A673 (cell line): ENCODE measurements at regions not wholly inside any gene's neighbourhood (a gene's known extent, or its start where the extent isn't known, plus 50 kb on each side); places are given as distances from the start of the nearest gene placed in this dataset.

Experiments used
- BruUV-seq: library from RNA; stranded (reverse); fragments of 400-500 nt; replicated peaks from 2 replicates; lab custom pipeline; 2021; lab: Mats Ljungman, UMichigan
- CTCF ChIA-PET: fragments of 300-600 bp; sonication (Branson Sonifier 250); formaldehyde crosslinking; loops from one replicate; lab custom pipeline; 2022; ENCODE audit warnings: antibody characterized with exemption; lab: Charles Lee
- POLR2A ChIA-PET: fragments of 300-600 bp; sonication (Branson Sonifier 250); formaldehyde crosslinking; loops from one replicate; lab custom pipeline; 2022; ENCODE audit warnings: antibody characterized with exemption; ENCODE audit not compliant: low non-redundant PET; lab: Charles Lee
- DNase-seq: peaks from one replicate; pipeline ENCODE4 v3.0.0-alpha.2; 2015; ENCODE audit warnings: low spot score
- H3K27ac ChIP-seq: fragments of 200-600 bp; sonication (generic); 2 replicates; pipeline ENCODE4 v1.5.1; 2016; ENCODE audit warnings: mixed run types, low read depth, mild to moderate bottlenecking, mixed read lengths, antibody characterized with exemption, low read length; ENCODE audit not compliant: poor library complexity, severe bottlenecking
- H3K27me3 ChIP-seq: fragments of 200-600 bp; sonication (generic); replicated peaks from 2 replicates; pipeline ENCODE4 v1.6.1; 2017; ENCODE audit warnings: mixed run types, low read depth, mild to moderate bottlenecking, mixed read lengths, antibody characterized with exemption, low read length; ENCODE audit not compliant: insufficient read depth, poor library complexity
- H3K36me3 ChIP-seq: fragments of 200-600 bp; sonication (generic); 2 replicates; pipeline ENCODE4 v1.6.1; 2016; ENCODE audit warnings: mixed run types, mild to moderate bottlenecking, mixed read lengths, antibody characterized with exemption, low read length; ENCODE audit not compliant: insufficient read depth, poor library complexity, severe bottlenecking
- H3K4me1 ChIP-seq: fragments of 200-600 bp; sonication (generic); 2 replicates; pipeline ENCODE4 v1.6.1; 2017; ENCODE audit warnings: mixed run types, mild to moderate bottlenecking, mixed read lengths, antibody characterized with exemption, low read length; ENCODE audit not compliant: insufficient read depth, poor library complexity, severe bottlenecking
- H3K4me3 ChIP-seq: fragments of 200-600 bp; sonication (generic); 2 replicates; pipeline ENCODE4 v1.5.1; 2016; ENCODE audit warnings: low read depth, mixed run types, mild to moderate bottlenecking, mixed read lengths, low read length; ENCODE audit not compliant: poor library complexity, severe bottlenecking
- H3K9me3 ChIP-seq: fragments of 200-600 bp; sonication (generic); 2 replicates; pipeline ENCODE4 v1.6.1; 2016; ENCODE audit warnings: mixed run types, low read depth, mild to moderate bottlenecking, mixed read lengths, antibody characterized with exemption, low read length; ENCODE audit not compliant: poor library complexity, severe bottlenecking
- EZH2 ChIP-seq: fragments of 200-600 bp; sonication (generic); IDR thresholded peaks from 2 replicates; pipeline ENCODE4 v1.6.1; 2017; ENCODE audit warnings: borderline replicate concordance, low read depth, mild to moderate bottlenecking, mixed read lengths, antibody characterized with exemption, low read length; ENCODE audit not compliant: poor library complexity, severe bottlenecking
- intact Hi-C: fragments of 100-400 bp; cut with micrococcal nuclease; formaldehyde crosslinking; loops from one replicate; pipeline ENCODE4 v1.10.0; 2022; ENCODE audit not compliant: unreplicated experiment
- TF ChIP-seq, protein P1 (sequence below): fragments of 300-800, 200-600 bp; sonication (generic); conservative IDR thresholded peaks from 2 replicates; pipeline ENCODE4 v1.5.1; 2017; ENCODE audit warnings: low read depth, mild to moderate bottlenecking, antibody characterized with exemption, low read length, moderate library complexity, mixed read lengths

DNA sequence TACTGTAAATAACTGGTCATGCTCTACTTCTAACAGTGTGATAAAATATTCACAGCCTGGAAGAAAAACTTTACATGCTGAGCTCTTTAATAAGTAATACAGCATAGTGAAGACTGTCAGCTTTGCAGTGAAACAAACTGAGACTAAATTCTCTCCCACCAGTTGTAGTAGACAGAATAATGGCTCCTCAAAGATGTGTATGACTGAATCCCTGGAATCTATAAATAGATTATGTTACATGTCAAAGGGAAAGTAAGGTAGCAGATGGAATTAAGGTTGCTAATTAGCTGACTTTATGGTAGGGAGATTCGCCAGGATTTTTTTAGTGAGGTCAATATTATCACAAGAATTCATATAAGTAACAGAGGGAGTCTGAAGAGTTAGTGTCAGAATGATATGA lies 609.5 kb upstream of the VRK2 start:
- TF ChIP-seq, protein P1, sequence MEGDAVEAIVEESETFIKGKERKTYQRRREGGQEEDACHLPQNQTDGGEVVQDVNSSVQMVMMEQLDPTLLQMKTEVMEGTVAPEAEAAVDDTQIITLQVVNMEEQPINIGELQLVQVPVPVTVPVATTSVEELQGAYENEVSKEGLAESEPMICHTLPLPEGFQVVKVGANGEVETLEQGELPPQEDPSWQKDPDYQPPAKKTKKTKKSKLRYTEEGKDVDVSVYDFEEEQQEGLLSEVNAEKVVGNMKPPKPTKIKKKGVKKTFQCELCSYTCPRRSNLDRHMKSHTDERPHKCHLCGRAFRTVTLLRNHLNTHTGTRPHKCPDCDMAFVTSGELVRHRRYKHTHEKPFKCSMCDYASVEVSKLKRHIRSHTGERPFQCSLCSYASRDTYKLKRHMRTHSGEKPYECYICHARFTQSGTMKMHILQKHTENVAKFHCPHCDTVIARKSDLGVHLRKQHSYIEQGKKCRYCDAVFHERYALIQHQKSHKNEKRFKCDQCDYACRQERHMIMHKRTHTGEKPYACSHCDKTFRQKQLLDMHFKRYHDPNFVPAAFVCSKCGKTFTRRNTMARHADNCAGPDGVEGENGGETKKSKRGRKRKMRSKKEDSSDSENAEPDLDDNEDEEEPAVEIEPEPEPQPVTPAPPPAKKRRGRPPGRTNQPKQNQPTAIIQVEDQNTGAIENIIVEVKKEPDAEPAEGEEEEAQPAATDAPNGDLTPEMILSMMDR = no peak
- no peak for TF ChIP-seq EZH2
- no peak overlapping the region for H3K4me3 ChIP-seq
- no TSS peak for BruUV-seq
- DNase-seq = no peak
- intact Hi-C loops = no loop called here
- no peaks in the 10 kb centered on the region for H3K9me3 ChIP-seq
- ChIA-PET CTCF (no interaction called here), POLR2A (no interaction called here)
- no peaks in the 10 kb centered on the region for H3K27me3 ChIP-seq
- no peaks in the 10 kb centered on the region for H3K36me3 ChIP-seq
- H3K27ac ChIP-seq = no peak overlapping the region
- no peaks in the 10 kb centered on the region for H3K4me1 ChIP-seq

DNA sequence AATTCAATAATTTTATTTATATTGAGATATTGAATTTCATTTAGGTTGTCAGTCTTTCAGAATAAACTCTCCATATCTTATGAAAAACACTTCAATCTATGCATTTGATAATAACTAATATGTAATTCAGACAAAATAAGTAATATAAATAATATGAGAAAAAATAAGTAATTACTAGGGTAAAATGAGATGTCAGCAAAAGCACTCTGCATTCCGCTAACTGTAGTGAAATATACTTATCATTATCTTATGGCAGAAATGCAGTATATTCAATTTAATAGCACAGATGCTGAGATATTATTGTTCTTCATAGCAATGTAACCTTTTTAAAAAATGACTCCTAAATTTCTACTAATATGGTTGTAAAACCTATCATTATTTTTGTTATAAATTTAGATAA lies 606.2 kb upstream of the VRK2 start:
- DNase-seq = no peak
- no TSS peak for BruUV-seq
- Histone ChIP-seq H3K27me3 (no peaks in the 10 kb centered on the region), H3K27ac (no peak overlapping the region), H3K9me3 (no peaks in the 10 kb centered on the region), H3K4me1 (no peaks in the 10 kb centered on the region), H3K4me3 (no peak overlapping the region), H3K36me3 (no peaks in the 10 kb centered on the region)
- TF ChIP-seq, protein P1 = no peak
- TF ChIP-seq EZH2 = no peak
- intact Hi-C loops = no loop called here
- POLR2A ChIA-PET = no interaction called here
- CTCF ChIA-PET = no interaction called here

DNA sequence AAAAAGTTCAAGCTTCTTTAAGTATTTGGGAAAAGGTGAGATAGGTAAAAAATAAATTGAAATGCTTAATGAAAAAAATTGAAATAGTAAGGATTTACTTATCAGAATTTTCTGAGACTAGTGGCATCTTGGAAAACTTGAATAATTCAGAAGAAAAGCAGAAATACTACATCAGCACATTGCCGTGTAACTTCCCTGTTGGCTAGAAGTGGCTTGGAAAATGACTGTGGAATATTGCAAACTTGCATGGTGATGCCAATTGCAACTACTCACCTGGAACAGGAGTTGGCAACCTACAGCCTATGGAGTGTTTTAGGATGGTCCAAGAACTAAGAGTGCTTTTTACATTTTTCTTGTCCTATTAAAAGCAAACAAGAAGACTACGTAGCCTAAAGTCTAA lies 603.5 kb upstream of the VRK2 start:
- H3K27me3 ChIP-seq = no peaks in the 10 kb centered on the region
- no peak overlapping the region for H3K4me3 ChIP-seq
- no peak for DNase-seq
- H3K36me3 ChIP-seq = no peaks in the 10 kb centered on the region
- no peak overlapping the region for H3K27ac ChIP-seq
- no TSS peak for BruUV-seq
- H3K4me1 ChIP-seq = no peaks in the 10 kb centered on the region
- CTCF ChIA-PET = no interaction called here
- intact Hi-C loops = no loop called here
- POLR2A ChIA-PET = no interaction called here
- TF ChIP-seq, protein P1 = no peak
- no peak for TF ChIP-seq EZH2
- H3K9me3 ChIP-seq = no peaks in the 10 kb centered on the region
